Ovary (tissue), 3 donors: ENCODE measurements at regions not wholly inside any gene's neighbourhood (a gene's known extent, or its start where the extent isn't known, plus 50 kb on each side); places are given as distances from the start of the nearest gene placed in this dataset.
"Not testable (repeated sequence)": the region's sequence is repeated elsewhere in the genome, so short reads cannot be mapped to it uniquely, and the experiment has no call there.

Source experiments
- CTCF ChIP-seq, 3 donors: fragments of 450-650 bp in 2 of 3; fragments of 200-600 bp in 1 of 3; IDR thresholded peaks; one replicate each; pipeline versions ENCODE4 v1.5.1 to v1.8.0; 2016 to 2022; ENCODE audit warnings: antibody characterized with exemption in 3 of 3, mild to moderate bottlenecking in 1 of 3
- EP300 ChIP-seq: sonication (generic); formaldehyde crosslinking; IDR thresholded peaks from one replicate; pipeline ENCODE4 v1.6.1; 2017; ENCODE audit warnings: antibody characterized with exemption
- POLR2A ChIP-seq: fragments of 450-650 bp; IDR thresholded peaks from one replicate; pipeline ENCODE4 v1.6.1; 2017; ENCODE audit warnings: antibody characterized with exemption, mild to moderate bottlenecking, moderate library complexity
- donor health status: DM: no; HTN: no; CAD: no.

- TF ChIP-seq CTCF (IDR thresholded peaks at IDR 0.05); EP300; POLR2A: not testable (repeated sequence)
These were observed 224.4 kb downstream of the EXOC5 start for GRCh38 chr14:57044101-57044973.
